Fibroblast of skin of back (primary cell): ENCODE measurements at regions not wholly inside any gene's neighbourhood (a gene's known extent, or its start where the extent isn't known, plus 50 kb on each side); places are given as distances from the start of the nearest gene placed in this dataset.
A peak's percentile ranks its signal among the peaks of the same experiment; 100 is the strongest.

Experiments
- DNase-seq: peaks from one replicate; pipeline ENCODE4 v3.0.0-alpha.2; 2013

DNA sequence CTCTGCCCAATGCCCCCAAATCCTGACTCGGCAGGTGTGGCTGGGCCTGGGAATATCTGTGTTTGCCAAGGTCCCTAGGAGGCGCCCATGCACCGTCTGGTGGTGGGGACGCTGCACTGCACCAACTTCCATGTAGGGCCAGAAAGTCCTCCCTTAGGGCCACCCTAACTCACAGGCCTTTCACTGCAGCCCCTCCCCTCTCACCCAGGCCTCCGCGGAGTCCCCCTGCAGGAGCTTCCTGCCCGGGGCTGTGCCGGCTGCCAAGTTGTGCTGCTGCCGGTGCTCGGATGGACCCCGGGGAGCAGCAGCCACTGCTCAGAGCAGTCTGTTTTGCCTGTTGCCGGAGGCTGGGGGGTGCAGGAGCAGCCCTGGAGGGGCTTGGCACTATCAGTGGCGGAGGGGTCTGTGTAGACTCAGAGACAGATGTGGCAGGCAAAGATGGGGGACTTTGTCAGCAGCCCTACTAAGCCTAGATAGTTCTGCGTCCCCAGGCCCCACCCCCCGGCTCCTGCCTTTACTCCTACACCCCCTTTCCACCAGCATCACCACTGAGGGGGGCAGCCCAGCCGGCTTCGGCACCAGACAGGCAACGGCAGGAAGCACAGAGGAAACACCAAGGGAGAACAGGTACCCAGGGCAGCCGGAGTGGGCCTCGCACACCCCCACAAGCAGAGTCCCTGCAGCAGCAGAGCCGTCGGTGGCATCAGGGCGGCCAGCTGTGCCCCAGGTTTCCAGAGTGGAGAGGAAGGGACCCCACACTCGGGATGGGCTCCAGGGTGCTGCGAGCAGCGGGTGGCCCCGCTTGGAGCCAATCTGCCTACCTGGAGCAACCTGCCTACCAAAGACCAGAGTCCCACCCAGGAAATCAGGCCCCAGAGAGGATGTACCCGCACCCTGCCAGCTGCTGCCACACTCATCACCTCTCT is 124.3 kb downstream of the TRIM29 start:
- peak; percentile 19 for DNase-seq

DNA sequence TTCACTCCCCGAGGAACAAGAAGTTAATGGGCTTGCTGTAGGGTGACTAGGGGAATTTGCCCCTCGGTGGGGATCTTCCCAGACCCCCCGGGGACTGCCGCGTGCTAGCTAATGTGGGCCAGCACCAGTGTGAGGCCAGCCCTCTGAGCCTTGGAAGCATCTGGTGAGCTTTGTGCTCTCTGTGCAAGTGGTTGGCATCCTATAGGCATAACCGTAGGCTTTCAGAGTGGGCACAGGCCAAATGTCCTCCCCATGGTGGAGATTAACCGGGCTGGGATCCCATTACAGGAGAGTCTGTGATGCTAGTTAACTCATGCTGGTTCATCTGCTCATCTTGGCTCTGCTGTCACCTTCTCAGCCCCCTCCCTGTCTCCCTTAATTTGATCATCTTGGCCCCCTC is 125.7 kb downstream of the TRIM29 start:
- no peak for DNase-seq

DNA sequence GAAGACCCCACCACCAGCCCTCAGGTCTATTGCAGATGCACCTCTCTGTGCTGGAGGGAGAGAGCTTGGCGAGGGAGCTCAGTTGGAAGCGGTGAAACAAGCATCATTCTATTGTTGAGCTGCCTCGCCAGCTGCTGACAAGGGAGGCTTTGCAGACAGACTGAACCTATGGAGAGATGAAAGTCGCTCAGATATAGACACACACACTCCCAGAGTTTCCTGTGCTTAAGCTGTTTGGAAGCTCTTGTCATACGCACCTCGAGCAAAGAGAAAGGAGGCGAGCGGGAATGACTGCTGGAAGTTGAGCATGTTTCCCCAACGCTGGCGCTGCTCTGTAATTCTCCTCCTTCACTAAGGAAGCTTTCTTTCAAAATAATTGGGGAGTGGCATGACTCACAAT is 126.1 kb downstream of the TRIM29 start:
- no peak for DNase-seq

GRCh38 chr11:120010775-120011174 is 127.1 kb downstream of the TRIM29 start:
- no peak for DNase-seq

DNA sequence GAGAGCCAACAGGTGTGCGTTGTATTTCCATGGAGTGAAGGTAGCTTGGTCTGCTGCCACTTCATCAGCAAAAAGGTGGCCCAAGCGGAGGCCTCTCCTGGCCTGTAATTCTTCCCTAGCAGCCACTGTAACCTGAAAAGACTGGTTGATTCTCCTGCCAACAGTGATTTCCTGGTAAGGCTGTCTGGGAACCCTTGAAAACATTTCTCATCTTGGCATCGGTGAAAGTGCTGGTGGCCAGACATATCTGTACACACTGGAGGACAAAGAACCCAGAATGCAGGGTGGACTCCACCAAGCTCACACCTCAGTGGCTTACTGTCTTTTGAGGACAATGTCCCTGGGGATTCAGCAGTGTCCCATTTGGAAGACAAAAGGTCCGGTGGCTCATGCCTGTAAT is 128.0 kb downstream of the TRIM29 start:
- DNase-seq, result no peak

DNA sequence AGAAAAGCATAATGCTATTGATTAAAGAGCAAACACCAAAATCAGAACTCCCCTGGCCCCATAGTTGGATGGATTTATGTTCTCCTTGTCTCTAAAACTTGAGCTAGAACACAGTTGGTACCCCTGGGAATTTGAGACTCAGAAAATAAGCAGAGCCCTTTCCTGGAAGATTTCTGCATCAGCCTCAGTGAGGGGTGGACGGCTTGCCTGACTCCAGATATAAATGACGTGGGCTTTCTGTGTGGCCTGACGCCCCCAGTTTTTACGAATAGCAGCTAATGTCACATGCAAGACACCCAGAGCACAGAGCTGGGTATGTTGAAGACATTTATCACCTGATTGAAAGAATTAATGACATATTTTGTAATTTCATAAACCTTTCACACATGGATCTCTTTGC is 130.8 kb downstream of the TRIM29 start:
- DNase-seq, result no peak

- DNase-seq, result no peak
These were observed 133.2 kb downstream of the TRIM29 start for GRCh38 chr11:120004723-120005122.

- DNase-seq, result no peak
These were observed 136.5 kb downstream of the TRIM29 start for GRCh38 chr11:120001178-120002090.

DNA sequence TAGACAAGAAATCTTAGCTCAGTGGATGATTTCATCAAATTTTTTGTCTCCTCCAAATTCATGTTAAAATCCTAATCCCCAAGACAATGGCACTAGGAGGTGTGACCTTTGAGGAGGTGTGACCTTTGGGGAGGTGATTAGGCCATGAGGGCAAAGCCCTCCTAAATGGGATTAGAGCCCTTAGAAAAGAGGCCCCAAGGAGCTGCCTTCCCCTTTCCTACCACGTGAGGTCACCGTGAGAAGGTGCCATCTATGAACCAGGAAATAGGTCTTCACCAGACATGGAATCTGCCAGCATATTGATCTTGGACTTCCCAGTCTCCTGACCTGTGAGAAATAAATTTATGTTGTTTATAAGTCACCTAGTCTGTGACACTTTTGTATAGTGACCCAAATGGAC is 138.7 kb downstream of the TRIM29 start:
- no peak for DNase-seq

- no peak for DNase-seq
These were observed 141.4 kb downstream of the TRIM29 start for GRCh38 chr11:119996556-119996955.

- no peak for DNase-seq
These were observed 142.0 kb downstream of the TRIM29 start for GRCh38 chr11:119995730-119996491.

GRCh38 chr11:119993722-119994121 is 144.2 kb downstream of the TRIM29 start:
- no peak for DNase-seq

- no peak for DNase-seq
These were observed 145.5 kb downstream of the TRIM29 start for GRCh38 chr11:119992171-119993051.

- DNase-seq, result no peak
These were observed 146.2 kb downstream of the TRIM29 start for GRCh38 chr11:119991669-119992068.

DNA sequence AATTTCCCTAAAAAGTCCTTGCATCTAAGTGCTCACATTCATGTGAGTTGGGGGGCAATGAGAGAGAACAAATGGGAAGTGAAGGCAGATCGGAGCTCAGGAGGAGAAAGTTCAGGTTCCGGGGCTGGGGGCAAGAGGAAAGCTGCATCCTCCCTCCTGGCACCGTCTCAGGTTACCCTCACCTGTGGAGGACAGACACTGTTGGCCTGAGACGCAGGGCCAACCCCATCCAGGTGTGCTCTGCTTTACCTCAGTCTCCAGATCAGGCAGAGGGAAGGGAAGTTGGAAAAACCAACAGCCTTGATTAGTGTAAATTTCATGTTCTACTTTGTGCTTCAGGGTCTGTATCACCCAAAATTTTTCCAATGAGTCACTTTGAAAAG is 146.9 kb downstream of the TRIM29 start:
- no peak for DNase-seq

DNA sequence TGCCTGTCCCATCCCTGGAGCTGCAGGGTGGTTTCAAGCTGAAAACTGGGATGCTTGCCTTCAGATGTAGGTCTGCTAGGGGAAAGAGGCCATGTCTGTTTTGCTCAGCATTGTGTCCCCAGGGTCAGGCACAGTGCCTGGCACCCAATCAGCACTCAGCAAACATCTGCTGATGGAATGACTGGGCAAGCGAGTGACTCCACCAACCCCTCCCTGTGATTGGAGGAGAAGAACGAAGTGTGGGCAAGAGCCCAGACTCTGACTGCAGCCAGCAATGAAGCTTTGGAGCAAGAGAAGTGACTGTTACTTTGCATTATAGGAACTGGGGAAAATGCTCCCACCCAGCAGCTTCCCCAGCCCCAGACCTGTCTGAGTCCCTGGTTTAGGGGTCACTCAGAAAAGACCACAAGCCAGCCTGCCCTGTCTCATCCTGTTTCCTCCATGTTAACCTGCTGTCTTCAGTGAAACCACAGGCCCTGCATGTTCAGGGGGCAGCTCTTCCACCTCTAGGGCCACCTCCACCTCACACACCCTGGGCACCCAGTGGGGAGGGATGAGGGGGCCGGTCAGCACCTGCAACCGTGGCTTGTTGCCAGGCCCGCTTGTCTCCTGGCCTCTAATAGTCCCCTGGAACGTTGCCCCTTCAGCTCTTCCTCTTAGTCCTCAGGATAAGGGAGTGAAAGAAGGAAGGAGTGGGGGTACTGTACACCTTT is 147.4 kb downstream of the TRIM29 start:
- no peak for DNase-seq

DNA sequence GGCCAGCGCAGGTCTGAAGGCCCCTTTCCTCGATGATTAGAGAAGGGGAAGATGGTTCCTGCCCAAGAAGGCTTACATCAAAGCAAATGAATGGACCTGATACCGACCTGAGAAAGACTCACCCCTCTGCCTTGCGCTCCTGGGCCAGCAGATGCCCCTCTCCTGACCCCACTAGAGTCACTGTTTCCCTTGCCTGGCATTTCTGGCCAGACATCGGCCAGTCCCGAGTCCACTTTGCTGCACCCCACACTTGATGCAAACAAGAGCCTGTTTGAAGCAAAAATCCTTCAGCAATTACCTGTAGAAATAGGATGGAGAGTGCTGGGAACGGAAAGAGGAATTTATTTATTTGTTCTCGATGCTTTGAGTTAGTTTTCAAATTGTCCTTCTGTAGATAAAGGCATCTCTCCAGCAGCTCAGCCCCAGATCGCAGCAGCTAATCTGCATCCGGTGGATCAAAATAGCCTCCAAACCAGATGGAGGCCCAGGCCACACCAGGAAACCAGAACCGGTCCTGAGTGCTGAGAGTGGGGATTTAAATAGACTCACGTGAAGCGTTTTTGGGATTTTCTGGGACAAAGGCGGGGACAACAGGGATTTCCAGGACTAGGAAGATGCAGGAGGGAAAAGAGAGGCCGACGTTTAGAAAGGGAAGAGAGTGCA is 148.6 kb downstream of the TRIM29 start:
- DNase-seq, result no peak

DNA sequence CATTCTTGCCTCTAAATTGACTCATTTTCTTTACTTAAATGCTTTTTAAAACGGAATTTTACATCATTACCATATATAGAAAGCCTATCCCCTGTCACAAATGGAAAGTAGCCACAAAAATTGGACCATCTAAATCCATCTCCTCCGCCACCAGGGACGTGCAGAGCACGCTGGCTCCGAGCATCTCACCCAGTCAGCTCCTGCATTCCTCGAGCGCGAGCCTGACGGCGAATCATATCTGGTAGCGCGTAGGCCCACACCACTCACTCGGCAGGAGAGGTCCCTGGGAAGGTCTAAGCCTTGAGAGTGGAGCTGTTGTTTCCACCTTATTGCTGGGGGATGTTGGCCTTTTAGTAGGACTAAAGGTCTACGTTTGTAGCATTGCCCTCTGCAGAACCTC is 152.4 kb downstream of the TRIM29 start:
- DNase-seq, result no peak

GRCh38 chr11:119983816-119984215 is 154.1 kb downstream of the TRIM29 start:
- DNase-seq, result no peak

GRCh38 chr11:119983240-119983732 is 154.6 kb downstream of the TRIM29 start:
- no peak for DNase-seq
